Osteocyte (in vitro differentiated cells): ENCODE measurements at regions not wholly inside any gene's neighbourhood (a gene's known extent, or its start where the extent isn't known, plus 50 kb on each side); places are given as distances from the start of the nearest gene placed in this dataset.

Experiments
- DNase-seq: peaks from one replicate; pipeline ENCODE4 v3.0.0; 2021; ENCODE audit warnings: mixed read lengths; ENCODE audit not compliant: unreplicated experiment; ENCODE audit errors: extremely low spot score
- H3K27ac Mint-ChIP-seq: one replicate; pipeline ENCODE4 v1.8.0; 2021; ENCODE audit warnings: mild to moderate bottlenecking, mixed read lengths; ENCODE audit not compliant: unreplicated experiment
- H3K27me3 Mint-ChIP-seq: one replicate; pipeline ENCODE4 v1.8.0; 2021; ENCODE audit warnings: mixed read lengths; ENCODE audit not compliant: unreplicated experiment
- H3K36me3 Mint-ChIP-seq: one replicate; pipeline ENCODE4 v1.8.0; 2021; ENCODE audit warnings: mixed read lengths; ENCODE audit not compliant: unreplicated experiment
- H3K4me1 Mint-ChIP-seq: one replicate; pipeline ENCODE4 v1.8.0; 2021; ENCODE audit warnings: mixed read lengths; ENCODE audit not compliant: unreplicated experiment
- H3K4me3 Mint-ChIP-seq: one replicate; pipeline ENCODE4 v1.8.0; 2021; ENCODE audit warnings: mild to moderate bottlenecking, moderate library complexity, mixed read lengths; ENCODE audit not compliant: unreplicated experiment
- H3K9me3 Mint-ChIP-seq: one replicate; pipeline ENCODE4 v1.8.0; 2021; ENCODE audit warnings: mixed read lengths; ENCODE audit not compliant: unreplicated experiment
- CTCF ChIP-seq: fragments of 200-600 bp; sonication (generic); IDR thresholded peaks from 2 replicates; pipeline ENCODE4 v1.5.0; 2021; ENCODE audit warnings: antibody characterized with exemption, mild to moderate bottlenecking, moderate library complexity

DNA sequence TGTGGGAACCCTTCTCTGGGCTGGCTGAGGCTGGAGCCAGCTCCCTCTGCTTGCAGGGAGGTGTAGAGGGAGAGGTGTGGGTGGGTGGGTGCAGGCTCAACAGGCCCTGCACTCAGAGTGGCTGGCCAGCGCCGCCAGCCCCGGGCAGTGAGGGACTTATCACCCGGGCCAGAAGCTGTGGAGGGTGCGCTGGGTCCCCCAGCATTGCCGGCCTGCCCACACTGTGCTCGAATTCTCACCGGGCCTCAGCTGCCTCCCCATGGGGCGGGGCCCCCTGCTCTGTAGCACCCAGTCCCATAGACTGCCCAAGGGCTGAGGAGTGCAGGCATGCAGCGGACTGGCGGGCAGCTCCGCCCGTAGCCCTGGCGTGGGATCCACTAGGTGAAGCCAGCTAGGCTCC is 190.7 kb upstream of the TAC1 start:
- H3K4me1 Mint-ChIP-seq, result no peaks in the 10 kb centered on the region
- H3K36me3 Mint-ChIP-seq, result no peaks in the 10 kb centered on the region
- no peaks in the 10 kb centered on the region for H3K27me3 Mint-ChIP-seq
- no peak overlapping the region for H3K4me3 Mint-ChIP-seq
- no peak for TF ChIP-seq CTCF
- H3K27ac Mint-ChIP-seq, result no peak overlapping the region
- no peak for DNase-seq
- H3K9me3 Mint-ChIP-seq, result peaks cover 19% of the 10 kb centered on the region

- Mint-ChIP-seq H3K4me1 (no peaks in the 10 kb centered on the region), H3K9me3 (peaks cover 18% of the 10 kb centered on the region), H3K36me3 (no peaks in the 10 kb centered on the region), H3K27ac (no peak overlapping the region), H3K4me3 (no peak overlapping the region), H3K27me3 (no peaks in the 10 kb centered on the region)
- no peak for TF ChIP-seq CTCF
- DNase-seq, result no peak
Observed at GRCh38 chr7:97555857-97556421, 175.9 kb upstream of the TAC1 start.

GRCh38 chr7:97565665-97566064 is 166.2 kb upstream of the TAC1 start:
- DNase-seq, result no peak
- no peak for TF ChIP-seq CTCF
- H3K4me1 Mint-ChIP-seq, result no peaks in the 10 kb centered on the region
- H3K36me3 Mint-ChIP-seq, result no peaks in the 10 kb centered on the region
- H3K27me3 Mint-ChIP-seq, result no peaks in the 10 kb centered on the region
- H3K4me3 Mint-ChIP-seq, result no peak overlapping the region
- H3K9me3 Mint-ChIP-seq, result peaks cover 21% of the 10 kb centered on the region
- no peak overlapping the region for H3K27ac Mint-ChIP-seq

DNA sequence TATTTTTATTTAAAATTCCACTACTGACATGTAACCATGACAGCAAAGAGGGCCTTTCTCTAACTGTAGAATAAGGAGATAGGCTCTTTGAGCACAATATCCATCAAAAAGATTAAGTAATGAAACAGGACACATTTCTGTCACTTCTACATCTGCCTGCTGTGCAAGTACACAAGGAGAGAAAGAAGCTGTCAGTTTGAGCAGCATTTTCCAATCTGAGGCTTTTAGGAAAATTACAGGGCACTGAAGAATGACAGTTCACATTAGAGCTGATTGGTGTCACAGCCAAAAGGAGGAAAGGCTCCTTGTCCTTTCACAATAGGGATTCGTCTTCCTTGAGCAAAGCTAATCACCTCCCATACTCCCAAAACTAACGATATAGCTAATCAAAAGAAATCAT is 158.8 kb upstream of the TAC1 start:
- Mint-ChIP-seq H3K4me1 (no peaks in the 10 kb centered on the region), H3K27ac (no peak overlapping the region), H3K36me3 (no peaks in the 10 kb centered on the region), H3K4me3 (no peak overlapping the region), H3K27me3 (no peaks in the 10 kb centered on the region), H3K9me3 (no peaks in the 10 kb centered on the region)
- DNase-seq, result no peak
- no peak for TF ChIP-seq CTCF

DNA sequence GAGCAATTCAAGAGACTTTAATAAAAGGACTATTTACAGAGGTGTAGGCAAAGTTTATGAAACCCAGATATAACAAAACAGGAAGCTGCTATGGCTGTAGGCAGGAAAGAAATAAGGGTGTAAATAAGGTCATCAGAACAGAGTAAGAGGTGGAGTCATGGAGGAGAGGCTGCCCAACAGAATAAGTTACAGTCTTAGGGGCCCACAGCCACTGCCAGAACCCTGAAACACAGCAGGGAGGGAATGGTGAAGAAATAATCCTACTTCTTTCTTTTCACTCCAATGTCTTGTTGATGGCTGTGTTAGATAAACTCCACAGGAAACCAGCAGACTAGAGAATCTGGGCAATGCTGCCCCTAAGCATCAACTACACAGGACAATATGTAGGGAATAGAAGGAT is 155.8 kb upstream of the TAC1 start:
- no peak overlapping the region for H3K4me3 Mint-ChIP-seq
- no peaks in the 10 kb centered on the region for H3K36me3 Mint-ChIP-seq
- TF ChIP-seq CTCF, result no peak
- H3K9me3 Mint-ChIP-seq, result peaks cover 4% of the 10 kb centered on the region
- DNase-seq, result no peak
- no peaks in the 10 kb centered on the region for H3K4me1 Mint-ChIP-seq
- H3K27me3 Mint-ChIP-seq, result no peaks in the 10 kb centered on the region
- no peak overlapping the region for H3K27ac Mint-ChIP-seq
